Ishikawa (cell line): ENCODE measurements at regions not wholly inside any gene's neighbourhood (a gene's known extent, or its start where the extent isn't known, plus 50 kb on each side); places are given as distances from the start of the nearest gene placed in this dataset.

Experiments used
- CEBPB ChIP-seq: IDR thresholded peaks from 2 replicates; pipeline ENCODE4 v1.6.1; 2012
- CREB1 ChIP-seq: IDR thresholded peaks from 2 replicates; pipeline ENCODE4 v1.6.1; 2012; ENCODE audit warnings: low read depth
- EGR1 ChIP-seq: IDR thresholded peaks from 2 replicates; pipeline ENCODE4 v1.6.1; 2012
- EP300 ChIP-seq: IDR thresholded peaks from 2 replicates; pipeline ENCODE4 v1.6.1; 2012; ENCODE audit warnings: borderline replicate concordance
- NFIC ChIP-seq: IDR thresholded peaks from 2 replicates; pipeline ENCODE4 v1.6.1; 2012
- RAD21 ChIP-seq: IDR thresholded peaks from 2 replicates; pipeline ENCODE4 v1.6.1; 2012; ENCODE audit warnings: low read depth
- TAF1 ChIP-seq: IDR thresholded peaks from 2 replicates; pipeline ENCODE4 v1.6.1; 2012; ENCODE audit warnings: low read depth, mild to moderate bottlenecking
- YY1 ChIP-seq: IDR thresholded peaks from 2 replicates; pipeline ENCODE4 v1.6.1; 2012; ENCODE audit warnings: low read depth
- TF ChIP-seq, protein P1 (sequence below): IDR thresholded peaks from 2 replicates; pipeline ENCODE4 v1.6.1; 2012
- TF ChIP-seq, protein P2 (sequence below): IDR thresholded peaks from 2 replicates; pipeline ENCODE4 v1.6.1; 2012; ENCODE audit warnings: low read depth, mild to moderate bottlenecking

- TF ChIP-seq CREB1: no peak
- no peak for TF ChIP-seq CEBPB
- TF ChIP-seq, protein P1, sequence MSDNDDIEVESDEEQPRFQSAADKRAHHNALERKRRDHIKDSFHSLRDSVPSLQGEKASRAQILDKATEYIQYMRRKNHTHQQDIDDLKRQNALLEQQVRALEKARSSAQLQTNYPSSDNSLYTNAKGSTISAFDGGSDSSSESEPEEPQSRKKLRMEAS: no peak
- no peak for TF ChIP-seq TAF1
- no peak for TF ChIP-seq NFIC
- TF ChIP-seq, protein P2, sequence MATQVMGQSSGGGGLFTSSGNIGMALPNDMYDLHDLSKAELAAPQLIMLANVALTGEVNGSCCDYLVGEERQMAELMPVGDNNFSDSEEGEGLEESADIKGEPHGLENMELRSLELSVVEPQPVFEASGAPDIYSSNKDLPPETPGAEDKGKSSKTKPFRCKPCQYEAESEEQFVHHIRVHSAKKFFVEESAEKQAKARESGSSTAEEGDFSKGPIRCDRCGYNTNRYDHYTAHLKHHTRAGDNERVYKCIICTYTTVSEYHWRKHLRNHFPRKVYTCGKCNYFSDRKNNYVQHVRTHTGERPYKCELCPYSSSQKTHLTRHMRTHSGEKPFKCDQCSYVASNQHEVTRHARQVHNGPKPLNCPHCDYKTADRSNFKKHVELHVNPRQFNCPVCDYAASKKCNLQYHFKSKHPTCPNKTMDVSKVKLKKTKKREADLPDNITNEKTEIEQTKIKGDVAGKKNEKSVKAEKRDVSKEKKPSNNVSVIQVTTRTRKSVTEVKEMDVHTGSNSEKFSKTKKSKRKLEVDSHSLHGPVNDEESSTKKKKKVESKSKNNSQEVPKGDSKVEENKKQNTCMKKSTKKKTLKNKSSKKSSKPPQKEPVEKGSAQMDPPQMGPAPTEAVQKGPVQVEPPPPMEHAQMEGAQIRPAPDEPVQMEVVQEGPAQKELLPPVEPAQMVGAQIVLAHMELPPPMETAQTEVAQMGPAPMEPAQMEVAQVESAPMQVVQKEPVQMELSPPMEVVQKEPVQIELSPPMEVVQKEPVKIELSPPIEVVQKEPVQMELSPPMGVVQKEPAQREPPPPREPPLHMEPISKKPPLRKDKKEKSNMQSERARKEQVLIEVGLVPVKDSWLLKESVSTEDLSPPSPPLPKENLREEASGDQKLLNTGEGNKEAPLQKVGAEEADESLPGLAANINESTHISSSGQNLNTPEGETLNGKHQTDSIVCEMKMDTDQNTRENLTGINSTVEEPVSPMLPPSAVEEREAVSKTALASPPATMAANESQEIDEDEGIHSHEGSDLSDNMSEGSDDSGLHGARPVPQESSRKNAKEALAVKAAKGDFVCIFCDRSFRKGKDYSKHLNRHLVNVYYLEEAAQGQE: no peak
- no peak for TF ChIP-seq EGR1
- no peak for TF ChIP-seq RAD21
- no peak for TF ChIP-seq EP300
- no peak for TF ChIP-seq YY1
Observed at GRCh38 chr9:22265038-22265437, 181.6 kb upstream of the DMRTA1 start.
